Nephron progenitor cell (in vitro differentiated cells): ENCODE measurements at regions not wholly inside any gene's neighbourhood (a gene's known extent, or its start where the extent isn't known, plus 50 kb on each side); places are given as distances from the start of the nearest gene placed in this dataset.

Experiments
- DNase-seq: peaks from one replicate; pipeline ENCODE4 v3.0.0; 2021
- H3K27ac Mint-ChIP-seq: 2 replicates; pipeline ENCODE4 v1.8.0; 2021; ENCODE audit warnings: mild to moderate bottlenecking, moderate library complexity, mixed read lengths
- H3K27me3 Mint-ChIP-seq: 2 replicates; pipeline ENCODE4 v1.8.0; 2021; ENCODE audit warnings: mild to moderate bottlenecking, low read depth, mixed read lengths; ENCODE audit not compliant: poor library complexity
- H3K36me3 Mint-ChIP-seq: 2 replicates; pipeline ENCODE4 v1.8.0; 2021; ENCODE audit warnings: low read depth, mixed read lengths
- H3K4me1 Mint-ChIP-seq: 2 replicates; pipeline ENCODE4 v1.8.0; 2021; ENCODE audit warnings: mixed read lengths
- H3K4me3 Mint-ChIP-seq: 2 replicates; pipeline ENCODE4 v1.8.0; 2021; ENCODE audit warnings: mild to moderate bottlenecking, moderate library complexity, mixed read lengths
- H3K9me3 Mint-ChIP-seq: 2 replicates; pipeline ENCODE4 v1.8.0; 2021; ENCODE audit warnings: mild to moderate bottlenecking, moderate library complexity, mixed read lengths
- CTCF ChIP-seq: fragments of 200-600 bp; sonication (generic); IDR thresholded peaks from 2 replicates; pipeline ENCODE4 v1.5.0; 2021; ENCODE audit warnings: antibody characterized with exemption

- Mint-ChIP-seq H3K4me1 (peaks cover 5% of the 10 kb centered on the region), H3K36me3 (no peaks in the 10 kb centered on the region), H3K27me3 (peaks cover 3% of the 10 kb centered on the region), H3K4me3 (no peak overlapping the region), H3K27ac (no peak overlapping the region), H3K9me3 (no peaks in the 10 kb centered on the region)
- no peak for DNase-seq
- no peak for TF ChIP-seq CTCF
These were observed 906.1 kb upstream of the CDH9 start for GRCh38 chr5:27944471-27944870.

DNA sequence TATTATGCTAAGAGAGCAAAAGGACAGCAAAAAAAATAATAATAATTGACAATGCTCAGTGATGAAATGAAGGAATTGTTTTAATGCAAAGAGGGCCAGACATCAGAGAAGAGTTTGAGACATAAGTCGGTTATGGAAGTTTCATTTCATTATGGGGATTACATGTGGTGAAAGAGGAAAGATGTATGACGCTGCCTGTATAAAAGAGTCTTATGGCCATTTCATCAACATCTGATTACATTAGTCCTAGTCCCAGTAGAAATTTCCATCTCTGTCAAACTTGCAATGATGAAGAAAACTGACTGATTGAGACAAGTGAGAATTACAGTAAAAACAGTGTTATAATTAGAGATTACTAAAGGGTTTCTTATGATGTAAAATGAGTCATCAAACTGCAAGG is 900.6 kb upstream of the CDH9 start:
- H3K4me3 Mint-ChIP-seq, result no peak overlapping the region
- H3K27me3 Mint-ChIP-seq, result no peaks in the 10 kb centered on the region
- H3K9me3 Mint-ChIP-seq, result no peaks in the 10 kb centered on the region
- H3K4me1 Mint-ChIP-seq, result peaks cover 12% of the 10 kb centered on the region
- DNase-seq, result no peak
- no peaks in the 10 kb centered on the region for H3K36me3 Mint-ChIP-seq
- no peak overlapping the region for H3K27ac Mint-ChIP-seq
- no peak for TF ChIP-seq CTCF

DNA sequence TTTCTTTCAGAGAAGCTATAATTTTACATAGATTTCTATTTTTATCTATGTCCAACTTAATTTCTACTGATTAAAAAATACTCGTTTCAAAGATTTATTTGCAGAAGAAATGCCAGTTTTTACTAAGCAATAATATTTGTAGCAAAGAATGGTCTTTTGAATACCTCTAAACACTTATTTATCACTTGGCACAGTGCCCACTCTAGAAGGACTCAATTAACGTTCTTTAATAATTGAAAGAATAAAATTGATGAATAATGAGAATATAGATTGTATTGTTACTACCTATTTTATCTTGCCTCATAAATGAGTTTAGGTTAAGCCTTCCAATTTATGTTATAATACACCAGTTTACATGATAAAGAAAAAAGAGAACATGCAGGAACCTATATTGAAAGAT is 889.7 kb upstream of the CDH9 start:
- no peaks in the 10 kb centered on the region for H3K36me3 Mint-ChIP-seq
- H3K4me3 Mint-ChIP-seq, result no peak overlapping the region
- H3K9me3 Mint-ChIP-seq, result no peaks in the 10 kb centered on the region
- no peak overlapping the region for H3K27ac Mint-ChIP-seq
- DNase-seq, result no peak
- H3K4me1 Mint-ChIP-seq, result no peaks in the 10 kb centered on the region
- TF ChIP-seq CTCF, result no peak
- H3K27me3 Mint-ChIP-seq, result peaks cover 2% of the 10 kb centered on the region

GRCh38 chr5:27911216-27911615 is 872.8 kb upstream of the CDH9 start:
- Mint-ChIP-seq H3K27me3 (no peaks in the 10 kb centered on the region), H3K36me3 (no peaks in the 10 kb centered on the region)

GRCh38 chr5:27908341-27908740 is 870.0 kb upstream of the CDH9 start:
- Mint-ChIP-seq H3K27ac (no peak overlapping the region), H3K4me3 (no peak overlapping the region), H3K9me3 (no peaks in the 10 kb centered on the region), H3K4me1 (no peaks in the 10 kb centered on the region), H3K36me3 (no peaks in the 10 kb centered on the region), H3K27me3 (no peaks in the 10 kb centered on the region)
- DNase-seq, result no peak
- no peak for TF ChIP-seq CTCF

More at GRCh38 chr5:27911216-27911615, 872.8 kb upstream of the CDH9 start:
- no peak for TF ChIP-seq CTCF
- H3K9me3 Mint-ChIP-seq, result no peaks in the 10 kb centered on the region
- H3K4me3 Mint-ChIP-seq, result no peak overlapping the region
- DNase-seq, result no peak
- H3K27ac Mint-ChIP-seq, result no peak overlapping the region
- H3K4me1 Mint-ChIP-seq, result no peaks in the 10 kb centered on the region

DNA sequence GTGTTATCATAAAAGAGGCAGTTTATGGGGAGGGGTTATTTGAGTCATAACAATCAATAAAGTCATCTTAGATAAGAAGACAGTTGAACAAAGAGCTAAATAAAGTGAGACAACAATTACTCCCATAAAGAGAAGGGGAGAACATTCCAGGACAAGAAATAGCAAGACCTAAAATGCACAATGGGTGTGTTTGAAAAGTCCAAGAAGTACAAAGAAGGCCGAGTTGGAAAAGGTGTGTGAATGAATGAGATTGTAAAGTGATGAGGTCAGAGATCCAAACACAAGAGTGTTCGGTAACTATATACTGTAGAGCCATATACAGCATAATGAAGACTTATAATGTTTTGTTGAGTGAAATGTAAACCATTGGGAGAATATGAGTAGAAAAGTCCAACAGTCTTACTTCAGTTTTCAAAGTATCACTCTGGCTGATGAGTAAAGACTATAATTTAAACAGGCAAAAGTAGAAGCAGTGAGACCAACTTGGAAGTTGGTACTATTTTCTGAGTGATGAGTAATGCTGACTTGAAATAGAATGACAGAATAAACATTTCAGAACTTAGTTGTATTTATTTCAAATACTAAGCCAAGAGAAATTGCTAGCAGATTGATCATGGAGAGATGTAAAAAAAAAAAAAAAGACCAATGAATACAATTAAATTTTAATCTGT is 868.7 kb upstream of the CDH9 start:
- Mint-ChIP-seq H3K27ac (no peak overlapping the region), H3K27me3 (no peaks in the 10 kb centered on the region), H3K4me1 (no peaks in the 10 kb centered on the region), H3K4me3 (no peak overlapping the region), H3K9me3 (no peaks in the 10 kb centered on the region), H3K36me3 (no peaks in the 10 kb centered on the region)
- no peak for TF ChIP-seq CTCF
- no peak for DNase-seq
